Breast epithelium (tissue), 3 donors: ENCODE measurements at regions not wholly inside any gene's neighbourhood (a gene's known extent, or its start where the extent isn't known, plus 50 kb on each side); places are given as distances from the start of the nearest gene placed in this dataset.

Experiments used
- POLR2A ChIP-seq: fragments of 450-650 bp; IDR thresholded peaks from one replicate; pipeline ENCODE4 v1.6.1; 2016; ENCODE audit warnings: antibody characterized with exemption, mild to moderate bottlenecking, moderate library complexity
- POLR2AphosphoS5 ChIP-seq, 3 donors: sonication (generic); formaldehyde crosslinking; IDR thresholded peaks; one replicate each; pipeline ENCODE4 v1.6.1; 2017; ENCODE audit warnings: antibody characterized with exemption in 3 of 3
- TF ChIP-seq, protein P1 (sequence below), 3 donors: fragments of 450-650 bp; IDR thresholded peaks; one replicate each; pipeline ENCODE4 v1.5.1; 2016 to 2017; ENCODE audit warnings: antibody characterized with exemption in 3 of 3, mild to moderate bottlenecking in 3 of 3, moderate library complexity in 3 of 3

GRCh38 chr6:121912905-121913304, 477.5 kb downstream of the GJA1 start:
- TF ChIP-seq, protein P1, sequence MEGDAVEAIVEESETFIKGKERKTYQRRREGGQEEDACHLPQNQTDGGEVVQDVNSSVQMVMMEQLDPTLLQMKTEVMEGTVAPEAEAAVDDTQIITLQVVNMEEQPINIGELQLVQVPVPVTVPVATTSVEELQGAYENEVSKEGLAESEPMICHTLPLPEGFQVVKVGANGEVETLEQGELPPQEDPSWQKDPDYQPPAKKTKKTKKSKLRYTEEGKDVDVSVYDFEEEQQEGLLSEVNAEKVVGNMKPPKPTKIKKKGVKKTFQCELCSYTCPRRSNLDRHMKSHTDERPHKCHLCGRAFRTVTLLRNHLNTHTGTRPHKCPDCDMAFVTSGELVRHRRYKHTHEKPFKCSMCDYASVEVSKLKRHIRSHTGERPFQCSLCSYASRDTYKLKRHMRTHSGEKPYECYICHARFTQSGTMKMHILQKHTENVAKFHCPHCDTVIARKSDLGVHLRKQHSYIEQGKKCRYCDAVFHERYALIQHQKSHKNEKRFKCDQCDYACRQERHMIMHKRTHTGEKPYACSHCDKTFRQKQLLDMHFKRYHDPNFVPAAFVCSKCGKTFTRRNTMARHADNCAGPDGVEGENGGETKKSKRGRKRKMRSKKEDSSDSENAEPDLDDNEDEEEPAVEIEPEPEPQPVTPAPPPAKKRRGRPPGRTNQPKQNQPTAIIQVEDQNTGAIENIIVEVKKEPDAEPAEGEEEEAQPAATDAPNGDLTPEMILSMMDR (IDR thresholded peaks at IDR 0.05): no peak
- TF ChIP-seq POLR2A (no peak), POLR2AphosphoS5 (IDR thresholded peaks at IDR 0.05) (no peak)
